ENCODE measurements at regions not wholly inside any gene's neighbourhood (a gene's known extent, or its start where the extent isn't known, plus 50 kb on each side); places are given as distances from the start of the nearest gene placed in this dataset.
"Not testable (repeated sequence)": the region's sequence is repeated elsewhere in the genome, so short reads cannot be mapped to it uniquely, and the experiment has no call there.

- H3K27ac ChIP-seq (ENCODE audit: low read depth, low read length), result no peak overlapping the region
- no peaks in the 10 kb centered on the region for H3K36me3 ChIP-seq (ENCODE audit: control insufficient read depth, insufficient read depth, low read length)
- no peak overlapping the region for H3K9ac ChIP-seq (ENCODE audit: low read length)
- no peaks in the 10 kb centered on the region for H3K27me3 ChIP-seq (ENCODE audit: control insufficient read depth, insufficient read depth, low read length)
- no peaks in the 10 kb centered on the region for H3K4me1 ChIP-seq (ENCODE audit: control insufficient read depth, insufficient read depth, low read length)
- no peak overlapping the region for H3K4me3 ChIP-seq (ENCODE audit: low read length)
These were observed 209.3 kb downstream of the ZNF608 start for GRCh38 chr5:124537107-124537506.

GRCh38 chr5:124536333-124536732, 210.1 kb downstream of the ZNF608 start:
- Histone ChIP-seq H3K27me3 (ENCODE audit: control insufficient read depth, insufficient read depth, low read length) (no peaks in the 10 kb centered on the region), H3K36me3 (ENCODE audit: control insufficient read depth, insufficient read depth, low read length) (no peaks in the 10 kb centered on the region), H3K9ac (ENCODE audit: low read length) (no peak overlapping the region), H3K27ac (ENCODE audit: low read depth, low read length) (no peak overlapping the region), H3K4me1 (ENCODE audit: control insufficient read depth, insufficient read depth, low read length) (no peaks in the 10 kb centered on the region), H3K4me3 (ENCODE audit: low read length) (no peak overlapping the region)

- Histone ChIP-seq H3K4me3 (ENCODE audit: low read length) (no peak overlapping the region), H3K27me3 (ENCODE audit: control insufficient read depth, insufficient read depth, low read length) (no peaks in the 10 kb centered on the region), H3K36me3 (ENCODE audit: control insufficient read depth, insufficient read depth, low read length) (no peaks in the 10 kb centered on the region), H3K4me1 (ENCODE audit: control insufficient read depth, insufficient read depth, low read length) (no peaks in the 10 kb centered on the region), H3K27ac (ENCODE audit: low read depth, low read length) (no peak overlapping the region), H3K9ac (ENCODE audit: low read length) (no peak overlapping the region)
These were observed 215.5 kb downstream of the ZNF608 start for GRCh38 chr5:124530916-124531315.

- H3K27me3 ChIP-seq (ENCODE audit: control insufficient read depth, insufficient read depth, low read length), result no peaks in the 10 kb centered on the region
- no peaks in the 10 kb centered on the region for H3K4me1 ChIP-seq (ENCODE audit: control insufficient read depth, insufficient read depth, low read length)
- no peak overlapping the region for H3K4me3 ChIP-seq (ENCODE audit: low read length)
- H3K27ac ChIP-seq (ENCODE audit: low read depth, low read length), result no peak overlapping the region
- H3K36me3 ChIP-seq (ENCODE audit: control insufficient read depth, insufficient read depth, low read length), result no peaks in the 10 kb centered on the region
- no peak overlapping the region for H3K9ac ChIP-seq (ENCODE audit: low read length)
These were observed 217.6 kb downstream of the ZNF608 start for GRCh38 chr5:124528838-124529237.

- H3K4me3 ChIP-seq (ENCODE audit: low read length), result no peak overlapping the region
- no peak overlapping the region for H3K9ac ChIP-seq (ENCODE audit: low read length)
- H3K27me3 ChIP-seq (ENCODE audit: control insufficient read depth, insufficient read depth, low read length), result no peaks in the 10 kb centered on the region
- no peak overlapping the region for H3K27ac ChIP-seq (ENCODE audit: low read depth, low read length)
- H3K36me3 ChIP-seq (ENCODE audit: control insufficient read depth, insufficient read depth, low read length), result no peaks in the 10 kb centered on the region
- H3K4me1 ChIP-seq (ENCODE audit: control insufficient read depth, insufficient read depth, low read length), result peaks cover 3% of the 10 kb centered on the region
These were observed 219.0 kb downstream of the ZNF608 start for GRCh38 chr5:124527220-124527991.

GRCh38 chr5:124526079-124526478, 220.4 kb downstream of the ZNF608 start:
- not testable (repeated sequence) for H3K36me3 ChIP-seq (ENCODE audit: control insufficient read depth, insufficient read depth, low read length); H3K27me3 ChIP-seq (ENCODE audit: control insufficient read depth, insufficient read depth, low read length); H3K9ac ChIP-seq (ENCODE audit: low read length); H3K4me3 ChIP-seq (ENCODE audit: low read length); H3K4me1 ChIP-seq (ENCODE audit: control insufficient read depth, insufficient read depth, low read length); H3K27ac ChIP-seq (ENCODE audit: low read depth, low read length)

GRCh38 chr5:124524552-124525232, 221.7 kb downstream of the ZNF608 start:
- Histone ChIP-seq H3K4me3 (ENCODE audit: low read length) (no peak overlapping the region), H3K36me3 (ENCODE audit: control insufficient read depth, insufficient read depth, low read length) (no peaks in the 10 kb centered on the region), H3K9ac (ENCODE audit: low read length) (no peak overlapping the region), H3K27ac (ENCODE audit: low read depth, low read length) (no peak overlapping the region), H3K4me1 (ENCODE audit: control insufficient read depth, insufficient read depth, low read length) (peaks cover 5% of the 10 kb centered on the region), H3K27me3 (ENCODE audit: control insufficient read depth, insufficient read depth, low read length) (no peaks in the 10 kb centered on the region)

- H3K36me3 ChIP-seq (ENCODE audit: control insufficient read depth, insufficient read depth, low read length), result no peaks in the 10 kb centered on the region
- no peak overlapping the region for H3K27ac ChIP-seq (ENCODE audit: low read depth, low read length)
- H3K9ac ChIP-seq (ENCODE audit: low read length), result no peak overlapping the region
- H3K27me3 ChIP-seq (ENCODE audit: control insufficient read depth, insufficient read depth, low read length), result no peaks in the 10 kb centered on the region
- H3K4me3 ChIP-seq (ENCODE audit: low read length), result no peak overlapping the region
- H3K4me1 ChIP-seq (ENCODE audit: control insufficient read depth, insufficient read depth, low read length), result peaks cover 8% of the 10 kb centered on the region
These were observed 222.5 kb downstream of the ZNF608 start for GRCh38 chr5:124523897-124524296.

GRCh38 chr5:124522992-124523391, 223.4 kb downstream of the ZNF608 start:
- H3K4me3 ChIP-seq (ENCODE audit: low read length), result no peak overlapping the region
- no peaks in the 10 kb centered on the region for H3K27me3 ChIP-seq (ENCODE audit: control insufficient read depth, insufficient read depth, low read length)
- H3K9ac ChIP-seq (ENCODE audit: low read length), result no peak overlapping the region
- no peaks in the 10 kb centered on the region for H3K36me3 ChIP-seq (ENCODE audit: control insufficient read depth, insufficient read depth, low read length)
- no peak overlapping the region for H3K27ac ChIP-seq (ENCODE audit: low read depth, low read length)
- H3K4me1 ChIP-seq (ENCODE audit: control insufficient read depth, insufficient read depth, low read length), result peaks cover 8% of the 10 kb centered on the region

GRCh38 chr5:124521461-124522230, 224.8 kb downstream of the ZNF608 start:
- Histone ChIP-seq H3K9ac (ENCODE audit: low read length) (no peak overlapping the region), H3K27ac (ENCODE audit: low read depth, low read length) (no peak overlapping the region), H3K4me3 (ENCODE audit: low read length) (no peak overlapping the region), H3K4me1 (ENCODE audit: control insufficient read depth, insufficient read depth, low read length) (peaks cover 8% of the 10 kb centered on the region), H3K36me3 (ENCODE audit: control insufficient read depth, insufficient read depth, low read length) (no peaks in the 10 kb centered on the region), H3K27me3 (ENCODE audit: control insufficient read depth, insufficient read depth, low read length) (no peaks in the 10 kb centered on the region)

- Histone ChIP-seq H3K27ac (ENCODE audit: low read depth, low read length) (no peak overlapping the region), H3K36me3 (ENCODE audit: control insufficient read depth, insufficient read depth, low read length) (no peaks in the 10 kb centered on the region), H3K9ac (ENCODE audit: low read length) (no peak overlapping the region), H3K4me3 (ENCODE audit: low read length) (no peak overlapping the region), H3K4me1 (ENCODE audit: control insufficient read depth, insufficient read depth, low read length) (peaks cover 8% of the 10 kb centered on the region), H3K27me3 (ENCODE audit: control insufficient read depth, insufficient read depth, low read length) (no peaks in the 10 kb centered on the region)
These were observed 227.0 kb downstream of the ZNF608 start for GRCh38 chr5:124519396-124519795.

- no peaks in the 10 kb centered on the region for H3K36me3 ChIP-seq (ENCODE audit: control insufficient read depth, insufficient read depth, low read length)
- no peaks in the 10 kb centered on the region for H3K27me3 ChIP-seq (ENCODE audit: control insufficient read depth, insufficient read depth, low read length)
- H3K9ac ChIP-seq (ENCODE audit: low read length), result no peak overlapping the region
- H3K27ac ChIP-seq (ENCODE audit: low read depth, low read length), result no peak overlapping the region
- peaks cover 10% of the 10 kb centered on the region for H3K4me1 ChIP-seq (ENCODE audit: control insufficient read depth, insufficient read depth, low read length)
- no peak overlapping the region for H3K4me3 ChIP-seq (ENCODE audit: low read length)
These were observed 229.9 kb downstream of the ZNF608 start for GRCh38 chr5:124516567-124516966.

Data from rectal smooth muscle tissue (tissue), 1 donor.